ENCODE measurements at regions not wholly inside any gene's neighbourhood (a gene's known extent, or its start where the extent isn't known, plus 50 kb on each side); places are given as distances from the start of the nearest gene placed in this dataset.

GRCh38 chr2:34266908-34267697 lies 668.0 kb upstream of the FAM98A start:
- Mint-ChIP-seq H3K27me3 (no peaks in the 10 kb centered on the region), H3K4me1 (ENCODE audit: low read depth) (no peaks in the 10 kb centered on the region), H3K4me3 (no peak overlapping the region), H3K9me3 (peaks cover 5% of the 10 kb centered on the region), H3K36me3 (ENCODE audit: low read depth) (no peaks in the 10 kb centered on the region), H3K27ac (no peak overlapping the region)
- no peaks in the 10 kb centered on the region for H3K36me3 ChIP-seq (ENCODE audit: insufficient read depth, low read length)
- H3K27me3 ChIP-seq (ENCODE audit: control insufficient read depth in 1 of 2, insufficient read depth in 2 of 2, low read length in 2 of 2), result no peaks in the 10 kb centered on the region
- ATAC-seq (ENCODE audit: poor library complexity) (no peak), DNase-seq (no peak)
- H3K4me3 ChIP-seq (ENCODE audit: low read length), result no peak overlapping the region
- H3K27ac ChIP-seq (ENCODE audit: low read depth in 1 of 2, low read length in 2 of 2), result no peak overlapping the region
- no peaks in the 10 kb centered on the region for H3K9me3 ChIP-seq (ENCODE audit: control insufficient read depth in 1 of 2, insufficient read depth in 1 of 2, low read length in 2 of 2)
- POLR2A ChIA-PET, result interaction anchor here (1.0 kb wide), 1 partner anchor 23 kb away, joined by 3 read pairs; no protein-coding TSS in a partner anchor
- CTCF ChIA-PET, result no interaction called here
- no peak for TF ChIP-seq CTCF (IDR thresholded peaks at IDR 0.05)
- intact Hi-C loops (cut with DNase I, micrococcal nuclease), result no loop called here
- H3K4me1 ChIP-seq (ENCODE audit: insufficient read depth, low read length), result no peaks in the 10 kb centered on the region

- Mint-ChIP-seq H3K27ac (no peak overlapping the region), H3K4me3 (no peak overlapping the region), H3K9me3 (peaks cover 4% of the 10 kb centered on the region), H3K4me1 (ENCODE audit: low read depth) (no peaks in the 10 kb centered on the region), H3K36me3 (ENCODE audit: low read depth) (no peaks in the 10 kb centered on the region), H3K27me3 (no peaks in the 10 kb centered on the region)
- ChIA-PET POLR2A (no interaction called here), CTCF (no interaction called here)
- intact Hi-C loops (cut with DNase I, micrococcal nuclease), result no loop called here
- TF ChIP-seq CTCF (IDR thresholded peaks at IDR 0.05), result no peak
- ATAC-seq (ENCODE audit: poor library complexity), result no peak
- no peaks in the 10 kb centered on the region for H3K27me3 ChIP-seq (ENCODE audit: control insufficient read depth in 1 of 2, insufficient read depth in 2 of 2, low read length in 2 of 2)
- H3K9me3 ChIP-seq (ENCODE audit: control insufficient read depth in 1 of 2, insufficient read depth in 1 of 2, low read length in 2 of 2), result peaks cover 0 to 11% of the 10 kb centered on the region in 2 experiments
- no peak overlapping the region for H3K27ac ChIP-seq (ENCODE audit: low read depth in 1 of 2, low read length in 2 of 2)
- no peaks in the 10 kb centered on the region for H3K4me1 ChIP-seq (ENCODE audit: insufficient read depth, low read length)
- no peak for DNase-seq
- no peak overlapping the region for H3K4me3 ChIP-seq (ENCODE audit: low read length)
- no peaks in the 10 kb centered on the region for H3K36me3 ChIP-seq (ENCODE audit: insufficient read depth, low read length)
Measured at GRCh38 chr2:34261701-34262100, 662.6 kb upstream of the FAM98A start.

GRCh38 chr2:34254272-34254878 lies 655.3 kb upstream of the FAM98A start:
- H3K27ac Mint-ChIP-seq, result no peak overlapping the region
- ChIA-PET POLR2A (no interaction called here), CTCF (no interaction called here)
- intact Hi-C loops (cut with DNase I, micrococcal nuclease), result no loop called here
- ATAC-seq (ENCODE audit: poor library complexity), result no peak
- H3K36me3 Mint-ChIP-seq (ENCODE audit: low read depth), result no peaks in the 10 kb centered on the region
- no peaks in the 10 kb centered on the region for H3K9me3 Mint-ChIP-seq
- Histone ChIP-seq H3K36me3 (ENCODE audit: insufficient read depth, low read length) (no peaks in the 10 kb centered on the region), H3K4me3 (ENCODE audit: low read length) (no peak overlapping the region), H3K9me3 (ENCODE audit: control insufficient read depth in 1 of 2, insufficient read depth in 1 of 2, low read length in 2 of 2) (no peaks in the 10 kb centered on the region), H3K4me1 (ENCODE audit: insufficient read depth, low read length) (no peaks in the 10 kb centered on the region), H3K27me3 (ENCODE audit: control insufficient read depth in 1 of 2, insufficient read depth in 2 of 2, low read length in 2 of 2) (no peaks in the 10 kb centered on the region), H3K27ac (ENCODE audit: low read depth in 1 of 2, low read length in 2 of 2) (no peak overlapping the region)
- no peaks in the 10 kb centered on the region for H3K4me1 Mint-ChIP-seq (ENCODE audit: low read depth)
- no peak for DNase-seq
- no peaks in the 10 kb centered on the region for H3K27me3 Mint-ChIP-seq
- TF ChIP-seq CTCF (IDR thresholded peaks at IDR 0.05), result no peak
- no peak overlapping the region for H3K4me3 Mint-ChIP-seq

Data from CD4-positive, alpha-beta T cell (primary cell).